ENCODE measurements at regions not wholly inside any gene's neighbourhood (a gene's known extent, or its start where the extent isn't known, plus 50 kb on each side); places are given as distances from the start of the nearest gene placed in this dataset.

- Histone ChIP-seq H3K27ac (ENCODE audit: low read depth in 1 of 2, low read length in 2 of 2) (no peak overlapping the region), H3K9me3 (ENCODE audit: control insufficient read depth in 4 of 4, low read length in 3 of 4) (no peaks in the 10 kb centered on the region), H3K4me1 (ENCODE audit: control insufficient read depth in 4 of 4, insufficient read depth in 4 of 4, low read length in 3 of 4) (no peaks in the 10 kb centered on the region), H3K36me3 (ENCODE audit: control insufficient read depth in 4 of 4, insufficient read depth in 3 of 4, low read depth in 1 of 4, low read length in 3 of 4) (no peaks in the 10 kb centered on the region), H3K9ac (ENCODE audit: low read depth in 1 of 2, low read length in 2 of 2) (no peak overlapping the region), H3K4me3 (ENCODE audit: low read depth in 1 of 3, low read length in 3 of 3) (no peak overlapping the region), H3K27me3 (ENCODE audit: control insufficient read depth in 4 of 4, insufficient read depth in 4 of 4, low read length in 3 of 4) (no peaks in the 10 kb centered on the region)
- DNase-seq (ENCODE audit: low spot score): no peak
- TF ChIP-seq RAD21 (IDR thresholded peaks at IDR 0.05) (no peak), GABPA (IDR thresholded peaks at IDR 0.05 in 1 of 2, conservative IDR thresholded peaks at IDR 0.05 in 1 of 2) (no peak), CTCF (IDR thresholded peaks at IDR 0.05; ENCODE audit: low read depth, low read length, missing input control) (no peak), ZBTB33 (IDR thresholded peaks at IDR 0.05) (no peak), NR2F2 (IDR thresholded peaks at IDR 0.05) (no peak), FOXA2 (IDR thresholded peaks at IDR 0.05) (no peak), HNF4A (conservative IDR thresholded peaks at IDR 0.05) (no peak), TAF1 (conservative IDR thresholded peaks at IDR 0.05) (no peak), REST (IDR thresholded peaks at IDR 0.05) (no peak), ATF3 (IDR thresholded peaks at IDR 0.05) (no peak), RXRA (IDR thresholded peaks at IDR 0.05) (no peak), MAX (IDR thresholded peaks at IDR 0.05) (no peak), YY1 (IDR thresholded peaks at IDR 0.05) (no peak), SP1 (IDR thresholded peaks at IDR 0.05) (no peak), FOXA1 (IDR thresholded peaks at IDR 0.05) (no peak)
- WGBS: 84% methylated on average over 8 of the region's 8 CpGs
These were observed 96.8 kb downstream of the C9orf50 start for GRCh38 chr9:129523943-129524581.

- Histone ChIP-seq H3K27me3 (ENCODE audit: control insufficient read depth in 4 of 4, insufficient read depth in 4 of 4, low read length in 3 of 4) (no peaks in the 10 kb centered on the region), H3K9ac (ENCODE audit: low read depth in 1 of 2, low read length in 2 of 2) (no peak overlapping the region), H3K9me3 (ENCODE audit: control insufficient read depth in 4 of 4, low read length in 3 of 4) (peaks cover 0 to 1% (median 0%) of the 10 kb centered on the region in 4 donors), H3K4me1 (ENCODE audit: control insufficient read depth in 4 of 4, insufficient read depth in 4 of 4, low read length in 3 of 4) (no peaks in the 10 kb centered on the region), H3K36me3 (ENCODE audit: control insufficient read depth in 4 of 4, insufficient read depth in 3 of 4, low read depth in 1 of 4, low read length in 3 of 4) (no peaks in the 10 kb centered on the region), H3K4me3 (ENCODE audit: low read depth in 1 of 3, low read length in 3 of 3) (no peak overlapping the region), H3K27ac (ENCODE audit: low read depth in 1 of 2, low read length in 2 of 2) (no peak overlapping the region)
- WGBS: 84% methylated on average over 7 of the region's 7 CpGs
- DNase-seq (ENCODE audit: low spot score): no peak
- TF ChIP-seq ZBTB33 (IDR thresholded peaks at IDR 0.05) (no peak), TAF1 (conservative IDR thresholded peaks at IDR 0.05) (no peak)
These were observed 98.5 kb downstream of the C9orf50 start for GRCh38 chr9:129522351-129522750.
